Right lung (tissue), 2 donors: ENCODE measurements at regions not wholly inside any gene's neighbourhood (a gene's known extent, or its start where the extent isn't known, plus 50 kb on each side); places are given as distances from the start of the nearest gene placed in this dataset.

Experiments
- DNase-seq, 2 donors: peaks; one replicate each; pipeline ENCODE4 v3.0.0-alpha.2; 2013

DNA sequence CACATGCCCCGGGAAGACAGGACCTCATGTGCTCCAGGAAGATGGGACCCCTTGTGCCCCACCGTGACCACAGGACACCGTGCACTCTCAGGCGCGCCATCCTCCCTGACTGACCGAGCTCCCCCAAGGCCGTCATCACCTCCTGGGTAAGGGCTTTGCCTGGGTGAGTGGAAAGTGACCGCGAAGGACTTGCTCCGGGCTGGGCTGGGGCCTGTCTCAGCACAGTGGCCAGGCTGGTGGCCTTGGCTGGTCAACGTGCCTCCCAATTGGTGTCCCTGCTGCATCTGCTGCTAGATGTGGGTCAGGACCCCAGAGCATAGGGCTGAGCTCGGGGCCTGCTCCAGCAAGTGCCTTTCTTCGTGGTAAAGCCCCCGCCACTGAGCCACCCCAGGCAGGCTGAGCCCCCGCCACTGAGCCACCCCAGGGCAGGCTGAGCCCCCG, 69.7 kb upstream of the CTDP1 start:
- DNase-seq = no peak

DNA sequence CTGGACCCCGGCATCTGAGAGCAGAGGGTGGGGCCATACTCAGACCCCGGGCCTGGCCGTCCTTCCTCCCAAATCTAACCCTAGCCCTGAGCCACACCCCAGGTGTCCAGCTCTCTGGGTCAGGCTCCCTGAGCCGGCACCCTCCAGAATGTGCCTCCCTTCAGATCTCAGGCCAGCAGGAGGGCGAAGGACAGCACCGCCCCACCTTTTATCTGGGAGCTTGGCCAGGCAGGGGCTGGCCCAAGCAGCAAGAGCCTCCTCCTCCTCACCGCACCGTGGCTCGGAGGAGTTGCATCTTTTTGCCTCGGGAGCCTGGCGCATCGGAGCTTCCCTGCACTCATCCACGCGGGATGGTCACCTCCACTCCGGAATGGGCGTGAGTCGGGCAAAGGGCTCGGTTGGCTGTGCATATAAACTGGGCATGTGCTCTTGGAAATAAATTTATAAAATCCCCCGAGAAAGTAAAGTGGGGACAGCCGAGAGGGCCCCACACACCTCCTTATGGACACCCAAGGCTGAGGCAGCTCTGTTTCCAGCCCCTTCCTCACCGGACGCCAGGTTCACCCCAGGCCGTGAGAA, 69.1 kb upstream of the CTDP1 start:
- no peak for DNase-seq

DNA sequence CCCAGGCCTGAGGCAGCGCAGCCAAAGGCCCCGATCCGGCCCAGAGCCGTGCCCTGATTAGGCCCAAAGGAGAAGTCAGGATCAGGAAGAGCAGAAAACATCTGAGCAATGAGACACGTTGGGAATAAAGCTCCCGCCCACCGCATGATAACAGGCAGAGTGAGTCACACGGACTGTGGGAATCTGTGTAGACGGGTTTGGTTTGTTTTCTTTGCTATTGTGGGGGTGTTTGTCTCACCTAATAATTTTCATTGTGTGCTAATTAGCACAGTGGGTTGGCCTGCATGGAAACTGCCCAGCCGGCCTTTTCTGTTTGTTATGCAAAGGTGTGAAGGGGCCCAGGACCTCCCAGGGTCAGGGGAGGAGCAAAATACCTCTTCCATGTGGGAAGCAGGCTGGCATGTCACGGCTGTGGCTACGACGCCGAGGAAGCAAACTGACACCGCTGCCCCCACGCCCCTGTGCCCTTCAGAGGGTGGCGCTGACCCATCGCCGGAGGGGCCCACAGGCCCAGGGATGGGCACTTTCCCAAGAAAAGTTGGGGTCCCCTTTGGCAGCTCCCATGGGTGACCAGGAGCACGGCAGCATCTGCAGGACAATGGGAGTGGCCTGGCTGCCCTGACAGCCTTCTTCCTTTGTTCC, 68.4 kb upstream of the CTDP1 start:
- DNase-seq = no peak

DNA sequence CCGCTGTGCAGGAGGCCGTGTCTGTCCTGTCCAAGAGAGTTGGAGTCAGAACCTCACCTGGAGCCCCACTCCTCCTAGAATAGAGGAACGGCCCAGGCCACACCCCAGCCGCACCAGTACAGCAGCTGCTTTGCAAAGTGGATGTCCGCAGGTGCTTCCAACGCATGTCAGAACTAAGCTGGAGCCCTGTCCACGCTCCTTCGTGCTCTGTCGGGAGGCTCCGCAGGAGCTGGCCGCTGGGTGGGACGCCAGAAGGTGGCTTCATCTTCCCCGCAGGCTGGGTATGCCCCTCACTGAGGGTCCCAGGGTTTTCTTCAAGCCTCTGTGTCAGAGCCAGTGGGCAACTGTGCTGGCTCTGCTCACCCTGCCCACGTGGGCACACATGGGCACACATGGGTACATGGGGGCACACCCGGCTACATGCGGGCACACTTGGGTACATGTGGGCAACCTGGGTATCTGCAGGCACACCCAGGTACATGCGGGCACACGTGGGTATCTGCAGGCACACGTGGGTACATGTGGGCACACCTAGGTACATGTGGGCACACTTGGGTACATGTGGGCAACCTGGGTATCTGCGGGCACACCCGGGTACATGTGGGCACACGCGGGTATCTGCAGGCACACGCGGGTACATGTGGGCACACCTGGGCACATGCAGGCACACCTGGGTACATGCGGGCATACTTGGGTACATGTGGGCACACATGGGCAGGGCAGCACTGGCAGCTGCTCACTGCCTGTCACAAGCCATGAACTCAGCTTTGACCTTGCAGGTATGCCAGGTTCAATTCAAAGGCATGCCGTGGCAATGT, 67.1 kb upstream of the CTDP1 start:
- no peak for DNase-seq

DNA sequence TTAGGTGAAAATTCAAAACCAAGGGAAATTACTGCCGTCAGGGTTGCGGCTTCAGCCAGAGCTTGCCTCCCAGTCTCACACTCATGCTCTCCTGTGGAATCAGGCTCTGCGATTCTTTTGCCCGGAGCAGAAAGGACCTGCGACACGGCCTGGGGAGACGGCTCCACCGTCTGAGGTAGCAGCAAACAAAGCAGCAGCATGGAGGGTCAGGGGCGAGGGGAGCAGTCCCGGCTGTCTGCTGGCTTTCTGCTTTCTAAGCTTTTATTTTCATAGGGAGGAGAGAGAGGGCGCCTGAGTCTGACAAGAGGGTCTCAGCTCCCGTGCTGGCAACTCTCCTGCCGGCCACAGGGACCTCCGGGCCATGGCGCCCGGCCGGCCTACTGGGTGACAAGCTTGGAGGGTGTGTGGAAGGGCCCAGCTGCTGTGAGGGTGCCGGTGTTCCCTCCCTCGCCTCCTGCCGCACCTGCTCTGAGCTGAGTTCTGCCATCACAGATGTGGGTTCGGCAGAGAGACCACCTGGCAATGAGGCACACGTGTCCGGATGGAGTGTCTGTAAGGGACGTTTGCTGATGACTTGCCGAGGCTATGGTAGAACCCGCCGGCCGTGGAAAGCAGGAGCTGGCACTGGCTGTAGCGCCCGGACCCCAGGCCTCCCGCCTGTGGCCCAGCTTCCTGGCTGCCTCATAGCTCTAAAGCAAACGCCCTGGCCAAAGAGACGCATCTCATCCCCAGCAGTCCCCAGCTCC, 66.2 kb upstream of the CTDP1 start:
- no peak for DNase-seq

DNA sequence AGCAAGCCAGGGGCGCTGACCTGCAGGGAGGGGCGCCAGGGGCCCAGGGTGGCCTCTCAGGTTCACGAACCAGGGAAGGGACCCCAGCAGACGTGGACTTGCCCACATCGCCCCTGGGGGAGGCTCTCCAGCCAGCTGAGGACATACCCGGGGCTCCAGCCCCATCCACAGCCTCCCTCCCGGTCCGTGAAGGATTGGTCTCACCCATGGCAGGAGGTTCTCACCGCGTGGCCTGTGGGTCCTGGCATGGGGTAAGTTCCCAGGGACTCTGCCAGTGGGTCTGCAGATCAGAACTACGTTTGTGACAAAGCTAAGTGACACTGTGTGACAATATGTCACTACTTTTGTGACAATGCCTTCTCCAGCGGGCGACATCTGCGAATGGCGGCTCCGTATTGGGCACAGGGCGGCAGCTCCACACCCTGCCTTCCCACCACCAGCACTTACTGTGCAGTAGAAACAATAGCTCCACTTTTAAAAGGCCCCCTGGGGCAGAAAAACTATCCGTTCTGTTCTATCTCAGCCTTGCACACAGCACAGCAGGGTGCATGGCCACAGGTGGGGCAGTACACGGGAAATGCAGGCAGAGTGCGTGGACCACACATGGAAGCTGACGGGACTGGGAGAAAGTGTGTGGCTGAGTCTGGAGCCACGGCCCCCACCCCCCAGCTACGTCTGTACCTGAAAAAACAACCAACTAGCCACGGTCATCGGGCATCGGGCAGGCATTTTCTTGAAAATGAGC, 65.2 kb upstream of the CTDP1 start:
- no peak for DNase-seq

DNA sequence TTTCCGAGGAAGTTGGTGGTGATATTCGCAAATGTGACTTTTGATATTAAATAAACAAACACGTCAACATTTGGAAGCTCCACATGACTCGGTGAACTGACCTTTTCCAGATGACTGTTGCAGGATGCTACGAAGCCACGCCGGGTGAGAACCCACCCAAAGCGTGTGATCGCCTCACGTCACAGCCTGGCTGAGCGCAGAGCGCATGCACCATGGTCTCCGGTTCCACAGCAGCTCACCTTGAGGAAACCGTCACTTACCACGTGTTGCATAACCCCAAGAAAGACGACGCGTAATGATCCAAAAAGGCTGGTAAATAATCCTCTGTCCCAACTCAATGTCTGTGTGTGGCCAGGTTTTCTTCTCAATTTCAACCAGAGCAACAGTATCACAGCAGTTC, 64.5 kb upstream of the CTDP1 start:
- DNase-seq = no peak

DNA sequence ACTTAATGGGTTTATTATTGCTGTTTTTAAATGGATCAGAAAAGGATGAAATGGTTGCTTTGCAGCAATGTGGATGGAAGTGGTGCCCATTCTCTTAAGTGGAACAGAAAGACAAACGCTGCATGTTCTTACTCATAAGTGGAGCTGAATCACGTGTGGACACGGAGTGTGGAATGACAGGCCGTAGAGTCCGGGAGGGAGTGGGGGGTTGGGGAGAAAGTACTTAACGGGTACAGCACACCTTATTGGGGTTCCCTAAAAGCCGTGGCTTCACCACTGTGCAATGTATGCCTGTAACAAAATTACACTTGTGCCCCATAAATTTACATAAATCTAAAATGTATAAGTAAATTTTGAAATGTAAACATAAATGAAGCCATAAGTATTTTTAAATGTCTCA, 64.0 kb upstream of the CTDP1 start:
- DNase-seq = no peak

DNA sequence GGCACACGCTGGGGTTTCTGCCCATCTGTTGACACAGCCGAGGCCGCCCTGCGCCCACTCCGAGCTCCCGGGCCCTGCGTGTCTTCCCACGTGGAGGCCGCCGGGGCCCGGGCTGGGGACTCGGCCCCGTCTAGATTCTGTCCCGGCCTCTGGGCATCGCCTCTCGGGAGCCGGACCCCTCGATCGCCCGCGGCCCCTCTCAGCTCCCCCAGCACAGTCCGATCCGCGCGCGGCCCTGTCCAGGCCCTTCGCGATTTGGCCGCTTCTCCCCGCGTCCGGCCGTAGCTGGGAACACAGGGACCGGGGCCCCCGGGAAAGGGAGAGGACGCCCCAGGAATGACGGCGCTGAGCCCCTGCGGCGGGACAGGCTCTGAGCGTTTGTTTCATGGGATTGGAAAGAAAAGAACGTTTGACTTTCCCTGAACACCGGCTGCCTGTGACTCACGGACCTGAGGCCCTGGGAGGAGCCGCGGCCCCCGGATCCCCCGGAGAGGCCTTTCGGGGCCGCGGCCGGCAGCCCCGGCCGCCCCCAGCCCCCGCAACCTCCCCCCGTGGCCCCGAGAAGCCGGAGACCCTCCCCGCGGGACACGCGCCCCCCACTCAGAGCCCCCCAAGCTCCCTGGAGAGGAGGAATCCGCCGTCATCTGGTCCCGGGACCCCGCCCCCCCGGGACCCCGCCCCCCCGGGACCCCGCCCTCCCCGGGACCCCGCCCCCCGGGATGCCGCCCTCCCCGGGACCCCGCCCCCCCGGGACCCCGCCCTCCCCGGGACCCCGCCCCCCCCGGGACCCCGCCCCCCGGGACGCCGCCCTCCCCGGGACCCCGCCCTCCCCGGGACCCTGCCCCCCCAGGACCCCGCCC, 62.7 kb upstream of the CTDP1 start:
- no peak for DNase-seq

DNA sequence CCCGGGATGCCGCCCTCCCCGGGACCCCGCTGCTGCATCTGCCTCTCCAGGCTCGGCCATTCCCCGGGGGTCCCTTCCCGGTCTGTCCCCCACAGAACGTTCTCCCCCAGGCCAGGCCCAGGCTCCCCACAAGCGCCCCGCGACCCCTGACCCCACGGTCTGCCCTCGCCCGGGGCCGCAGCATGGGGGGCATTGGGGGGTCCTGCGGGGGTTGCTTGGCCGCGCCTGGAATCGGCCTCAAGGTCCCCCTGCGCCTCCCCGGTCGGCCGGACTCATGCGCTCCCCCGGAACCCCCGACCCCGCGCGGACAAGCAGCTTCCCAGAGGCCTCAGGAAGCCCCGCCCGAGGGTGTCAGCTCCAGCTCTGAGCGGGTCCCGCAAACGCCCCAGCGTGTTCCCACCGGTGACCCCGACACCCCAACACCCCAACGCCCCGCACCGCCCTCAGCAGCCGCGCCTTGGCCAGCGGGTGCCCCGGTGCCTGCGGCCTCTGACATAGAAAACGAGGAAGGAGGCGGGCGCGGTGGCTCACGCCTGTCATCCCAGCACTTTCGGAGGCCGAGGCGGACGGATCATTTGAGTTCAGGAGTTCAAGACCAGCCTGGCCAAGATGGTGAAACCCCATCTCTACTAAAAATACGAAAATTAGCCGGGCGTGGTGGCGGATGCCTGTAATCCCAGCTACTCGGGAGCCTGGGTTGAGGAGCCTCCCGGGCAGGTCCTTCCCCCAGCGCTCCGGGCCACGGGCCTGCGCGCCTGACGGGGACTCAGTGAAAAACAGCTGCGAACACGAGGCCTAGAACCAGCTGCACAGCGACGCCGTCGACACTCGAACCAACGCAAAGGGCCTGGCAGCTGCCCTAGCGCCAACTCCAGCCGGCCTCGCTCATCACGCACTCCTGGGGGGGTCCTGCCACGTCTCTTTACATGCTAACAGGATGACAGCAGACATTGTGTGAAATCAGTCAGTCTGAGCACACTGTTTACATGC, 61.8 kb upstream of the CTDP1 start:
- DNase-seq = no peak

DNA sequence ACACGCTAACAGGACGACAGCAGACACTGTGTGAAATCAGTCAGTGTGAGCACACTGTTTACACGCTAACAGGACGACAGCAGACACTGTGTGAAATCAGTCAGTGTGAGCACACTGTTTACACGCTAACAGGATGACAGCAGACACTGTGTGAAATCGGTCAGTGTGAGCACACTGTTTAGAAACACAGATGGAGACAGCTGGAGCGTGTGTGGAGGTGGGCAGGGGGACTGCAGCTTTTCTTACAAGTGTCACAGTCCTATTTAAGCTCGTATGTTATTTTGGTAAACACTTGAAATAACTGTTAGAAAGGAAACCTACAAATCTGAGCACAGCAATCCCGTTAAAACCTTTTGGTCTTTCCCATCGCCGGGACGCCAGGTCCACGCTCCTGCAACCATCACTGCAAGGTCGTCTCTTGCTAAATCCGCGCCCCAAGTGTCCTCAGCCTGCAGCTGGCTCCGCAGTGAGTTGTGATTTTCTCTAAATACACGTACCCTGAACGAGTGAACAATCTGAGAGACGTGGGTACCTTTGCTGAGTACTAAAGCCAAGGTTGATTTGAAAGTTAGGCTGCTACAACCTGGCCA, 58.9 kb upstream of the CTDP1 start:
- no peak for DNase-seq

DNA sequence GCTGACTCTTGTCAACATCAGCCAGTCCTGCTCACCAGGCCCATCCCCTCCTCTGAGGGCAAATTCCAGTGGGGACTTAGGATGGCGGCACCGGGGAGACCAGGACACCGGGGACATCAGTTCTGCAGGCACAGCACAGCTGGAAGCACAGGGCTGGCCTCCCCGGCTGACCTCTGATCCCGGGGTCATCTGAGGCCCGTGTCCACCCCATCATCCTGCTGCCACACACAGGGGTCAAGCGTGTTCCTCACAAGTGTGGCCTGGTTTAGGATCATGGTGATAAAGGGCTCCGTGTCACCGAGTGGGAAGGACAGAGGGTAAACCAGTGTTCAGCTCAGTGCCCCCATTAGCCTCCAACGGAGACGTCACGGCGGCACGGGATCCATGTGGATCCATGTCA, 58.1 kb upstream of the CTDP1 start:
- no peak for DNase-seq

DNA sequence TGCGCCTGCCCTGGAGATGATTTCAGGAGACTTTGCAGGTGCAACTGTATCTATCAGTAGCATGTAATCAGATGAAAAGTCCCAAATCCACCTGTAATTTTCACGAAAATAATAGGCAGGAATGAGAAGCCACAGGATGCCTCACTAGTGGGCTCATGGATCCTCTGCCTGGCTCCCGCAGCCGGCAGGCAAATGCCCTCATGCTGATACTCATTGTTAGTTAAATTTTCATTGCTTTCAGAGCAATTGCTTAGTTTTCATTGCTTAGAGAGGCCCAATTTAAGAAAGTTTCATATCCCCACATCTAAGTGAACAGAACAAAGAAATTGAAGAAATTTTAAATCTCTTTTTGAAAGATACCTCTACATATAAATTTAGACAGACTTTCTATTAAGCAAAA, 57.6 kb upstream of the CTDP1 start:
- DNase-seq = no peak

DNA sequence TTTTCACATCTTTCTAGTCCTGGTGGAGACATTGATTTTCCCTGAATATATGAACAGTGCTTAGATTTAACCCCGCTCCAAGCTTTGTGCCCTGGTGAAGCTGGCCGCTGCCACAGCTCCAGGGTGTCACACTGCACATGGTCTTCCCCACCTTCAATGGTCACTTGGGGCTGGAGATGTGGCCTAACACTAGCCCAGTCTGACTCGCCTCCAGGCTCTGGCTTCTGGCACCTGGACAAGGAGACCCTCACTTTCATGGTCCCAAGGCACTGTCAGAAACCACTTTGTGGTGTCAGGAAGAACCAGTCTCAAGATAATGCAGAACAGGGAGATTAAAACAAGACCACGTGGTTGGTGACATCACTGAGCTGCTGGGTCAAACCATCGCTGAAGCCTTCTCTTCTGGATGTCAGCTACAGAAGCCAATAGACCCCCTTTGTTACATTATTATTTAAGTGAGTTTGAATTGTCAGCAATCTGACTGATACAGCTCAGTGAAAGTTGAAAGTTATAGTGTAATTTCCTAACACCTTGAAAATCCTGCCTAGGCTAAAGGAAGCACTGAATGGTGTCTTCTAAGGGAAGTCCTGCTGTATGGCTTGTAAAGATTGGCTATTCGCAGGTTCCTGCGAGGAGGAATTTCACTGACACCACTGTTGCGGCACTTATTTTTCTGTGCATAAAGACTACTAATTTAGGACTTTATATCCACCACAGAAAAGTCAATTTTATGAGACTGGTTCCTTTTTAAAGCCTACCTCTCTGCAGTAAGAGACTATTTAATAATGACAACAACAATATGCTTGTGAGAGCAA, 55.0 kb upstream of the CTDP1 start:
- no peak for DNase-seq

DNA sequence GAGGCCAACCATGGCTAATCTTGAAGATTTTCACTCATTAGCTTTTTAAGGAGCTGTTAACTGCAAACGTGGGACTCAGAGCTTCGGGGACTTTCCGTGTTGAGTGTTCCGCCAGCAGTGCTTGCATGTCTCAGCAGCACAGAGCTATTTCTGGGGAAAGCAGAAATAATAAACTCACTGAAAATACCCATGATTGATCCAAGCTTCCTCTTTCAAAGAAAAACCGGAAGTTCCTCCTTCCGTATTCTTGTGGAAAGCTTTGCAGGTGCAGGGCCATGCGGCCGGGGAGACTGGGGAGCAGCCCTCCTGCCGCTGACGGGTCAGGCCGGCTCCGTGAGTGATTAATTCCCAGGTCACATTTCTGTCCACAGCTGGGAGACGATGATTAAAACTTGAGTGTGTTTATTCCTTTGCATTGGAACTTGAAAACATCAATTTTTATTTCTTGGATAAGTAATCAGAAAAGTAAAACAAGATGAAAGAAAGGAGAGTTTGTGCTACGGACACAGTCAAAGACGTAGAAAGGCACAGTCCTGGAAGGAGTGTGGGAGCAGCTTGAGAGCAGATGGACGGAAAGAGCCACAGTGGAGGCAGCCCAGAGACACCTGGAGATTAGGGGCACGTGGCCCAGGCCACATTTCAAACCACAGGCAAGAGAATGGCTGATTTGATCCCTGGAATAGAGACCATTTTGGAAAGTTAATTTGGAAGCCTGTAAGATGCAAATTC, 54.2 kb upstream of the CTDP1 start:
- no peak for DNase-seq

DNA sequence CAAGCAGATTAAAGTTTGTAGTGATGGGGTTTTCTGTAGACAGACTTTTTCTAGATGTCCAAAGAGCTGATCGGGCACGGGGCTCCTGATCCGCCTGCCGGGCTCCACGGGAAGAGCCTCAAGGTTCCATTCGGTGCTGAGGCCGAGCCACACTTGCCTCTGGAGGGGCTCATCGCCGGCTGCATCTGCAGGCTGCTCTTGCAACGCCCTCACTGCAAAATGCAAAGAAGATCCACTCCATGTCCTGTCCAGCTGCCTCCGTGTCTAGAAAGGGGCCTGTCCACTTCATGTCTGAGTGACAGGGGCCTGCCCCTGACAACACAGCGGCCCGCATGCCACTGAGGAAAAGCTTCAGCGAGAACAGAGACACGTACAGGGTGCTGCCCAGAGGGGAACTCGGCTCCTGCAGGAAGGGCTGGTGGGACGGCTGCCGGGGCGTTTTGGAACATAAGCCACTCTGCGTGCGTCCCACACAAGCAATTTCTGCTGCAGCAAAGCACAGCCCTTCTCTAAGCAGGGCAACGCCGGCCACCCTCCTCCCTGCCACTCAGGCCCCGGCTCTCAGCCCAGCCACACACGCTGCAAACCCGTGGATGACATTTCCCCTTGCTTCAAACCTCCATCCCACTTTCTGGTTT, 53.6 kb upstream of the CTDP1 start:
- DNase-seq = no peak
